ENCODE measurements at regions not wholly inside any gene's neighbourhood (a gene's known extent, or its start where the extent isn't known, plus 50 kb on each side); places are given as distances from the start of the nearest gene placed in this dataset.

DNA sequence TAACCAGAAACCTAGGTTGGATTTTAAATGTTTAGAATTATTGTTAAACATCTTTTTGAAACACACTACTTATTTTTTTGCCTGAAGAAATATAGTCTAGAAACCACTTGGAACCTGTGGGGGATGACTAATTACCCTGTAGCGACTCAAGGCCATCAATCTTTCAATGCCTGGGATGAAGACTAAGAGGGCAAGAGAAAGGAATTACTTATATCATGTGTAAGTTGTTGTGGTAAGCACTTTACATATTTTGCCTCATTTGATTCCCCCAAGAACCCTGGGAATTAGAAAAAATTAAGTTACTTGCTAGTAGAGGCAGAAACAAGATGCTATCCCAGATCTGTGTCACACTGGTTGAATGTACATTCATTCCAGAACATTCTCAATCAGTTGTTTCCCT, 170.9 kb upstream of the GRIA3 start:
- TF ChIP-seq EZH2phosphoT487 (conservative IDR thresholded peaks at IDR 0.05; ENCODE audit: low read length) (no peak), CTCF (IDR thresholded peaks at IDR 0.05; ENCODE audit: insufficient read depth, low read length, poor library complexity, severe bottlenecking) (no peak)
- Histone ChIP-seq H3K27ac (ENCODE audit: low read depth, low read length) (no peak overlapping the region), H3K27me3 (ENCODE audit: low read length) (no peaks in the 10 kb centered on the region), H2AFZ (ENCODE audit: low read depth, low read length, severe bottlenecking) (no peak overlapping the region), H4K20me1 (ENCODE audit: low read depth, low read length) (no peaks in the 10 kb centered on the region), H3K4me2 (ENCODE audit: low read depth, low read length, poor library complexity, severe bottlenecking) (no peak overlapping the region), H3K4me3 (ENCODE audit: insufficient read depth, low read length, poor library complexity, severe bottlenecking) (no peak overlapping the region), H3K36me3 (ENCODE audit: low read length) (no peaks in the 10 kb centered on the region), H3K9me3 (ENCODE audit: insufficient read depth, low read length) (no peaks in the 10 kb centered on the region), H3K79me2 (ENCODE audit: insufficient read depth, low read length) (no peaks in the 10 kb centered on the region), H3F3A (ENCODE audit: insufficient read depth) (no peaks in the 10 kb centered on the region), H3K9me2 (replicated peaks; ENCODE audit: insufficient read depth, low read length) (no peaks in the 10 kb centered on the region), H3K9ac (ENCODE audit: low read length) (no peak overlapping the region)

- Histone ChIP-seq H3K4me3 (ENCODE audit: insufficient read depth, low read length, poor library complexity, severe bottlenecking) (no peak overlapping the region), H3K9me2 (replicated peaks; ENCODE audit: insufficient read depth, low read length) (no peaks in the 10 kb centered on the region), H4K20me1 (ENCODE audit: low read depth, low read length) (no peaks in the 10 kb centered on the region), H3K36me3 (ENCODE audit: low read length) (no peaks in the 10 kb centered on the region), H3K4me2 (ENCODE audit: low read depth, low read length, poor library complexity, severe bottlenecking) (no peak overlapping the region), H2AFZ (ENCODE audit: low read depth, low read length, severe bottlenecking) (no peak overlapping the region), H3K79me2 (ENCODE audit: insufficient read depth, low read length) (no peaks in the 10 kb centered on the region), H3K27ac (ENCODE audit: low read depth, low read length) (no peak overlapping the region), H3K9ac (ENCODE audit: low read length) (no peak overlapping the region), H3K9me3 (ENCODE audit: insufficient read depth, low read length) (no peaks in the 10 kb centered on the region), H3F3A (ENCODE audit: insufficient read depth) (no peaks in the 10 kb centered on the region), H3K27me3 (ENCODE audit: low read length) (no peaks in the 10 kb centered on the region)
- TF ChIP-seq CTCF (IDR thresholded peaks at IDR 0.05; ENCODE audit: insufficient read depth, low read length, poor library complexity, severe bottlenecking) (no peak), EZH2phosphoT487 (conservative IDR thresholded peaks at IDR 0.05; ENCODE audit: low read length) (no peak)
These were observed 147.7 kb upstream of the GRIA3 start for GRCh38 chrX:123036401-123036800.

- Histone ChIP-seq H3K27ac (ENCODE audit: low read depth, low read length) (no peak overlapping the region), H3K9me3 (ENCODE audit: insufficient read depth, low read length) (no peaks in the 10 kb centered on the region), H3K79me2 (ENCODE audit: insufficient read depth, low read length) (no peaks in the 10 kb centered on the region), H3K36me3 (ENCODE audit: low read length) (no peaks in the 10 kb centered on the region), H3K4me3 (ENCODE audit: insufficient read depth, low read length, poor library complexity, severe bottlenecking) (no peak overlapping the region), H3K4me2 (ENCODE audit: low read depth, low read length, poor library complexity, severe bottlenecking) (no peak overlapping the region), H3K27me3 (ENCODE audit: low read length) (no peaks in the 10 kb centered on the region), H3K9ac (ENCODE audit: low read length) (no peak overlapping the region), H2AFZ (ENCODE audit: low read depth, low read length, severe bottlenecking) (no peak overlapping the region), H3K9me2 (replicated peaks; ENCODE audit: insufficient read depth, low read length) (no peaks in the 10 kb centered on the region), H4K20me1 (ENCODE audit: low read depth, low read length) (no peaks in the 10 kb centered on the region), H3F3A (ENCODE audit: insufficient read depth) (no peaks in the 10 kb centered on the region)
- no peak for TF ChIP-seq EZH2phosphoT487 (conservative IDR thresholded peaks at IDR 0.05; ENCODE audit: low read length)
- no peak for TF ChIP-seq CTCF (IDR thresholded peaks at IDR 0.05; ENCODE audit: insufficient read depth, low read length, poor library complexity, severe bottlenecking)
These were observed 134.9 kb upstream of the GRIA3 start for GRCh38 chrX:123049071-123049625.
